Tibial nerve (tissue), 3 donors: ENCODE measurements at regions not wholly inside any gene's neighbourhood (a gene's known extent, or its start where the extent isn't known, plus 50 kb on each side); places are given as distances from the start of the nearest gene placed in this dataset.

Experiments
- POLR2A ChIP-seq, 2 donors: fragments of 450-650 bp; IDR thresholded peaks; one replicate each; pipeline ENCODE4 v1.6.1; 2017; ENCODE audit warnings: antibody characterized with exemption in 2 of 2, mild to moderate bottlenecking in 2 of 2, moderate library complexity in 2 of 2
- TF ChIP-seq, protein P1 (sequence below), 5 experiments: fragments of 200-600 bp in 3 of 5; fragments of 450-650 bp in 2 of 5; sonication (generic) in 3 of 5; IDR thresholded peaks; one replicate each; pipeline ENCODE4 v1.5.1; 2016 to 2019; ENCODE audit warnings: antibody characterized with exemption in 5 of 5, mild to moderate bottlenecking in 3 of 5, moderate library complexity in 2 of 5

GRCh38 chr4:100306018-100306417 is 115.8 kb upstream of the DDIT4L start:
- TF ChIP-seq, protein P1, sequence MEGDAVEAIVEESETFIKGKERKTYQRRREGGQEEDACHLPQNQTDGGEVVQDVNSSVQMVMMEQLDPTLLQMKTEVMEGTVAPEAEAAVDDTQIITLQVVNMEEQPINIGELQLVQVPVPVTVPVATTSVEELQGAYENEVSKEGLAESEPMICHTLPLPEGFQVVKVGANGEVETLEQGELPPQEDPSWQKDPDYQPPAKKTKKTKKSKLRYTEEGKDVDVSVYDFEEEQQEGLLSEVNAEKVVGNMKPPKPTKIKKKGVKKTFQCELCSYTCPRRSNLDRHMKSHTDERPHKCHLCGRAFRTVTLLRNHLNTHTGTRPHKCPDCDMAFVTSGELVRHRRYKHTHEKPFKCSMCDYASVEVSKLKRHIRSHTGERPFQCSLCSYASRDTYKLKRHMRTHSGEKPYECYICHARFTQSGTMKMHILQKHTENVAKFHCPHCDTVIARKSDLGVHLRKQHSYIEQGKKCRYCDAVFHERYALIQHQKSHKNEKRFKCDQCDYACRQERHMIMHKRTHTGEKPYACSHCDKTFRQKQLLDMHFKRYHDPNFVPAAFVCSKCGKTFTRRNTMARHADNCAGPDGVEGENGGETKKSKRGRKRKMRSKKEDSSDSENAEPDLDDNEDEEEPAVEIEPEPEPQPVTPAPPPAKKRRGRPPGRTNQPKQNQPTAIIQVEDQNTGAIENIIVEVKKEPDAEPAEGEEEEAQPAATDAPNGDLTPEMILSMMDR (IDR thresholded peaks at IDR 0.05) = no peak
- no peak for TF ChIP-seq POLR2A (IDR thresholded peaks at IDR 0.05)
